Left ventricle myocardium inferior (tissue), 1 donor: ENCODE measurements at regions not wholly inside any gene's neighbourhood (a gene's known extent, or its start where the extent isn't known, plus 50 kb on each side); places are given as distances from the start of the nearest gene placed in this dataset.

Experiments used
- DNase-seq: peaks from one replicate; pipeline ENCODE4 v3.0.0-alpha.2; 2020
- H3K27ac ChIP-seq: fragments of 200-600 bp; replicated peaks from 2 replicates; pipeline ENCODE4 v1.8.0; 2021
- H3K27me3 ChIP-seq: fragments of 200-600 bp; 2 replicates; pipeline ENCODE4 v1.8.0; 2021; ENCODE audit warnings: low read depth
- H3K36me3 ChIP-seq: fragments of 200-600 bp; 2 replicates; pipeline ENCODE4 v1.8.0; 2021
- H3K4me1 ChIP-seq: fragments of 200-600 bp; 2 replicates; pipeline ENCODE4 v1.8.0; 2021
- H3K4me3 ChIP-seq: fragments of 200-600 bp; 2 replicates; pipeline ENCODE4 v1.8.0; 2021; ENCODE audit warnings: mild to moderate bottlenecking, moderate library complexity
- H3K9me3 ChIP-seq: fragments of 200-600 bp; replicated peaks from 2 replicates; pipeline ENCODE4 v1.8.0; 2021
- CTCF ChIP-seq: fragments of 200-600 bp; IDR thresholded peaks from 2 replicates; pipeline ENCODE4 v1.8.0; 2021; ENCODE audit warnings: antibody characterized with exemption, mild to moderate bottlenecking, borderline replicate concordance
- intact Hi-C: fragments of 100-400 bp; cut with micrococcal nuclease; formaldehyde crosslinking; loops from one replicate; pipeline ENCODE4 v1.11.0; 2022
- donor health status: DM: no; HTN: yes; CAD: no; lungs with severe emphysema.

- no peaks in the 10 kb centered on the region for H3K36me3 ChIP-seq
- H3K4me1 ChIP-seq, result no peaks in the 10 kb centered on the region
- no peak overlapping the region for H3K27ac ChIP-seq
- TF ChIP-seq CTCF, result no peak
- no peaks in the 10 kb centered on the region for H3K27me3 ChIP-seq
- DNase-seq, result no peak
- no peaks in the 10 kb centered on the region for H3K9me3 ChIP-seq
- intact Hi-C loops, result no loop called here
- no peak overlapping the region for H3K4me3 ChIP-seq
Measured at GRCh38 chrX:45830343-45830742, 629.7 kb upstream of the DIPK2B start.

GRCh38 chrX:45824471-45824870 lies 623.8 kb upstream of the DIPK2B start:
- no peaks in the 10 kb centered on the region for H3K27me3 ChIP-seq
- DNase-seq, result no peak
- no peak overlapping the region for H3K4me3 ChIP-seq
- H3K9me3 ChIP-seq, result no peaks in the 10 kb centered on the region
- no peak overlapping the region for H3K27ac ChIP-seq
- no peak for TF ChIP-seq CTCF
- H3K4me1 ChIP-seq, result no peaks in the 10 kb centered on the region
- no peaks in the 10 kb centered on the region for H3K36me3 ChIP-seq
- intact Hi-C loops, result no loop called here

GRCh38 chrX:45823536-45823935 lies 622.9 kb upstream of the DIPK2B start:
- Histone ChIP-seq H3K27me3 (no peaks in the 10 kb centered on the region), H3K4me1 (no peaks in the 10 kb centered on the region), H3K9me3 (no peaks in the 10 kb centered on the region), H3K4me3 (no peak overlapping the region), H3K27ac (no peak overlapping the region), H3K36me3 (no peaks in the 10 kb centered on the region)
- DNase-seq, result no peak
- intact Hi-C loops, result no loop called here
- TF ChIP-seq CTCF, result no peak

- Histone ChIP-seq H3K27me3 (no peaks in the 10 kb centered on the region), H3K27ac (no peak overlapping the region), H3K36me3 (no peaks in the 10 kb centered on the region), H3K4me3 (no peak overlapping the region), H3K9me3 (no peaks in the 10 kb centered on the region), H3K4me1 (no peaks in the 10 kb centered on the region)
- TF ChIP-seq CTCF, result no peak
- intact Hi-C loops, result no loop called here
- DNase-seq, result no peak
Measured at GRCh38 chrX:45822124-45822523, 621.4 kb upstream of the DIPK2B start.

- H3K27ac ChIP-seq, result no peak overlapping the region
- H3K4me1 ChIP-seq, result no peaks in the 10 kb centered on the region
- no peaks in the 10 kb centered on the region for H3K27me3 ChIP-seq
- no peak overlapping the region for H3K4me3 ChIP-seq
- no peak for TF ChIP-seq CTCF
- no peaks in the 10 kb centered on the region for H3K36me3 ChIP-seq
- H3K9me3 ChIP-seq, result no peaks in the 10 kb centered on the region
- no peak for DNase-seq
- intact Hi-C loops, result no loop called here
Measured at GRCh38 chrX:45818913-45819312, 618.2 kb upstream of the DIPK2B start.

- Histone ChIP-seq H3K27ac (no peak overlapping the region), H3K36me3 (no peaks in the 10 kb centered on the region), H3K4me1 (no peaks in the 10 kb centered on the region), H3K4me3 (no peak overlapping the region), H3K27me3 (no peaks in the 10 kb centered on the region), H3K9me3 (no peaks in the 10 kb centered on the region)
- no peak for TF ChIP-seq CTCF
- intact Hi-C loops, result no loop called here
- no peak for DNase-seq
Measured at GRCh38 chrX:45815441-45815840, 614.8 kb upstream of the DIPK2B start.
